GM19025 (cell line): ENCODE measurements at regions not wholly inside any gene's neighbourhood (a gene's known extent, or its start where the extent isn't known, plus 50 kb on each side); places are given as distances from the start of the nearest gene placed in this dataset.
"Not testable (repeated sequence)": the region's sequence is repeated elsewhere in the genome, so short reads cannot be mapped to it uniquely, and the experiment has no call there.

Experiments used
- ATAC-seq: cut with Tn5 transposase; IDR thresholded peaks from one replicate; pipeline ENCODE4 v1.9.1; 2021; ENCODE audit warnings: mild to moderate bottlenecking, low read depth, moderate library complexity; ENCODE audit not compliant: unreplicated experiment

- no peak for ATAC-seq
Observed at GRCh38 chr5:29642601-29643000, 1550.9 kb upstream of the CDH6 start.

GRCh38 chr5:29614206-29614605 lies 1579.3 kb upstream of the CDH6 start:
- ATAC-seq = no peak

DNA sequence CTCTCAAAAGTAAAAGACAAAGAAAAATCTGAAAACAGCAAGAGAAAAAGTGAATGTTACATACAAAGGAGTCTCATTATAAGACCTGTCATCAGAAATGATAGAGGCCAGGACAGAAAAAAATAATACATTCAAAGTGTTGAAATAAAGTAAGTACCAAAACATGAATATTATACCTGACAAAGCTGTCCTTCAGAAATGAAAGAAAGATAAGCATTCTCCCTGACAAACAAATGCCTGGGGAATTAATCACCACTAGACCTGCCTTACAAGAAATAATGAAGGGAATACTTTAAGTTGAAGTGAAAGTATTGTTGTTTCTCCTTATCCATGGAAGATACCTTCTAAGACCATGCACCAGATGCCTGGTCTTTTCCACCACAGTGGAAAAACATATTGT lies 1605.2 kb upstream of the CDH6 start:
- ATAC-seq = no peak

DNA sequence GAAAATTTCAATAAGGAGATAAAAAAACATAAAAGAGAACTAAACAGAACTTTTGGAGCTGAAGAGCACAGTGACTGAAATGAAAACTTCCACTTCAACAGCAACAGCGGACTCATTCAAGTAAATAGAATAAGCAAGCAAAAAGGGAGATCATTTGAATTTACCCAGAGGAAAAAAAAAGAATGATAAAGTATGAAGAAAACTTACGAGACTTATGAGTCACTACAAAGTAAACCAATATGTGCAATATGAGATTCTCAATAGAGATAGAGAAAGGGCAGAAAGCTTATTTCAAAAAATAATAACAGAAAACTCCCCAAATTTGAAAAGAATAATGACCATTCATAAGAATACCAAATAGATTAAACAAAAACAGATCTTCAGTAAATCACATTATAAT lies 1605.7 kb upstream of the CDH6 start:
- ATAC-seq = no peak

GRCh38 chr5:29568028-29568427 lies 1625.5 kb upstream of the CDH6 start:
- no peak for ATAC-seq

DNA sequence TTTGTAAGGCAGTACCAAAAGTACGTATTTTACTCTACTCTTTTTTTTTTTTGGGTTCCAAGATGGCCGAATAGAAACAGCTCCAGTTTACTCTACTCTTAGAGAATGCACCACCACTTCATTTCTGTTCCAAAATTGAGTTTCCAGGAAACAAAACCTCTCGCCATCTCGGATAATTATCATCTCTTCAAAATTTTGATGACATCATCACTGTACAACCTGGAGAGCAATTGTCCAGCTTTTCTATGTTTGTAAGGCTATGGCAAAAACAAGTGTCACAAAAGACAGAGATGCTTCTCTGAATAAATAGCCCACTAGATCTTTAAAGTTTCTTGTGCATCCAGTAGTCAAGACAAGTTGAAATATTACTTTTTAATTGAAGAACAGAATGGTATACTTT lies 1631.9 kb upstream of the CDH6 start:
- no peak for ATAC-seq

DNA sequence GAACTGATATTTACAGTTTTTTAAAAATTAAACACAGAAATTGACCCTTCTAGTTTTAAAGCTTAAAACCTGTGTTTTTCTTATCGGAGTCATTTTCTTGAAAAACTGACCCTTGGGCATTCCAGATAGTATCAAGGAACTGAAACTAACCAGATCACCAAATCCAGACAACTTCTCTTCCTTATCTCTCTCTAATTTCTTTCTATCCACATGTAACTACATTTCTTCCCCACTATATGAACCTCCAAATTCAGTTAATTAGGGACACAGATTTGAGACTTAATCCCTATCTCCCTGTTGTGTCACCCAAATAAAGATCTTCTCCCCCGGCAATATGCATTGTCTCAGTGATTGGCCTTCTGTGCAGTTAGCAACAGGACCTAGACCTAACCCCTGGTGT lies 1643.0 kb upstream of the CDH6 start:
- no peak for ATAC-seq

DNA sequence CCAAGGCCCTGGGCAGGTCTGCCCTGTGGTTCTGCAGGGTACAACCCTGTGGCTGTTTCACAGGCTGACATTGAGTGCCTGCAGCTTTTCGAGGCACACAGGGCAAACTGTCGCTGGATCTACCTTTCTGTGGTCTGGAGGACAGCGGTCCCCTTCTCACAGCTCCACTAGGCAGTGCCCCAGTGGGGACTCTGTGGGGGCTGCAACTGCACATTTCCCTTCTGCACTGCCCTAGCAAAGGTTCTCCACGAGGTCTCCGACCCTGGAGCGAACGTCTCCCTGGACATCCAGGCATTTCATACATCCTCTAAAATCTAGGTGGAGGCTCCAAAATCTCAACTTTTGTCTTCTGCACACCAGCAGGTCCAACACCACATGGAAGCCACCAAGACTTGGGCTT lies 1645.2 kb upstream of the CDH6 start:
- no peak for ATAC-seq

GRCh38 chr5:29547236-29547865 lies 1646.1 kb upstream of the CDH6 start:
- ATAC-seq = no peak

- no peak for ATAC-seq
Observed at GRCh38 chr5:29543501-29543900, 1650.0 kb upstream of the CDH6 start.

DNA sequence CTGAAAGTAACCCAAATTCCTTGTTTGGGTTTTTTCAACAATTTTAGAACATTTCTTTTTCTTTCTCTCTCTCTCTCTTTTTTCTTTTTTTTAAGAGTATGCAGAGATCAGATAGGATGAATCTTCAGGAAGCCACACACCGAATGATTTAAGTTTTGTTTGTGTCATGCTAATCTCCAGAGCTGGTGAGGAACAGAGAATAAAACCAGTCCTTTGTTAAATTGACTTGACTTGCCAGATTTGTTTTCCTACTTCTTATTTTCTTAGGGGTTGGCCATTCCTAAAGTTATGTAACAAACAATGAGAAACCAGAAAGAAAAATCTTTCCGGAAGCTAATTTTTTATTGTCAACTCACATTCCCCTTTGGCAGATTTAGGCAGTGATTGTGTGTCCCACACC lies 1669.3 kb upstream of the CDH6 start:
- ATAC-seq = no peak

- ATAC-seq = no peak
Observed at GRCh38 chr5:29518176-29518575, 1675.3 kb upstream of the CDH6 start.

- no peak for ATAC-seq
Observed at GRCh38 chr5:29516224-29516623, 1677.3 kb upstream of the CDH6 start.

GRCh38 chr5:29508131-29508530 lies 1685.4 kb upstream of the CDH6 start:
- no peak for ATAC-seq

GRCh38 chr5:29504411-29504810 lies 1689.1 kb upstream of the CDH6 start:
- ATAC-seq = no peak

- no peak for ATAC-seq
Observed at GRCh38 chr5:29498860-29499259, 1694.6 kb upstream of the CDH6 start.

DNA sequence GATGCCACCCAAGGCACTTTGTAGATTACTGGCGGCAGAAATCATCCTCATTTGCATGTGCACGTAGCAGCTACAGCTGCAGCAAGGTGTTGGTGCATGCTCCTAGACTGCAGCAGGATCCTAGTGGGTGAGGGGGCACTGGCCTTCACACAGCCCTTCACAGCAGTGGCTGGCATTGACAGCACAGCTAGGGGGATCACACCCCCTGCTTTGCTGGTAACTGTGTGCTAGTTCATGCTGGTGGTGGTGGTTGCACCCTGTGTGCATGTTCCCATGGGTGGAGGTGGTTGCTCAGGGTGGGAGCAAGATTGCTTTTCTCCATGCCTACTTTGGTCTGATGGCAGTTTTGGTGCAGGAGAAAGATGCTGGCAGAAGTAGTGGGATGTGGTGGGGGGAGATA lies 1695.1 kb upstream of the CDH6 start:
- ATAC-seq = no peak

DNA sequence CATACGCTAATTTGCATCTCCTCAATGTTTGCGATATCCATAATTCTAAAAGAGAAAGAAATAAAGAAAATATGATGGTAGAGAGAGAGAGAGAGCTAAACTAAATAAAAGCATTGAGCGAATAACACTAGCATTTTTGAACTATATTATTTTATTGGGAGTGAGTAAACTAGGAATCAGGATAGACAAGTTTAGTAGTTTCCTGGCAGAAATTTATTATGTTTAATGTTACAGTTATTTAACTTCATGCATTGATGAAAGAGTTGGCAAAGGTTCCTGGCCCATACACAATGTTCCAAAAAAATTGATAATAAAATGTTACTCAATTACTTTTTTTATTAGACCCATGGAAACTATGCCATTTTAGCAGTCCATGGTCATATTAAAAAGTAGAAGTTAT lies 1708.2 kb upstream of the CDH6 start:
- no peak for ATAC-seq

- ATAC-seq = no peak
Observed at GRCh38 chr5:29469581-29469980, 1723.9 kb upstream of the CDH6 start.

GRCh38 chr5:29462241-29462640 lies 1731.2 kb upstream of the CDH6 start:
- no peak for ATAC-seq

DNA sequence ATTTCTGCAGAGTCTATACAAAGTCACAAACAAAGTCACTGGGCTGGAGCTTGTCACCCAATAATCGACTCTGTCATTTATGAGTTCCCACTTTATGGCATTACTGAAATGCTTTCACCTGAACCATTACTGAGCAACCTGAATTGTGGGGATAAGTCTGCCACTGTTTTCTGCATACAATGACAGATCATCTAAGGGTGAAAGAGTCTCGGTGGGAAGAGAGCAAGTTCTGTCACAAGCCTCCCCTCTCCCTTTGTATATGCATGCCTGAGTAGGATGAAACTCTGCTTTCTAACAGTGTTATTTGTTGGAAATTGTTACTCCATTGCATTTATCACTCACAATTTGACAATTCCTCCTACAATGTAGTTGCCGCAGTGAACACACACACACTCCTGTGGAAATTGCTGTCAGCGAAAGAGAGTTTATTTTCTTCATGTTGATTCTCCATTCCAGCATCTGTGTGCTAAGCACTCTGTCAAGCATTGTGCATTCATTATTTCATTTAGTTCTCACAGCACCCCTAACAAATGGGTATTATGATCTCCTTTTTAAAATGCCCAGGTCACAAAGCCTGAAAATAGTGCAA lies 1732.4 kb upstream of the CDH6 start:
- ATAC-seq = no peak

DNA sequence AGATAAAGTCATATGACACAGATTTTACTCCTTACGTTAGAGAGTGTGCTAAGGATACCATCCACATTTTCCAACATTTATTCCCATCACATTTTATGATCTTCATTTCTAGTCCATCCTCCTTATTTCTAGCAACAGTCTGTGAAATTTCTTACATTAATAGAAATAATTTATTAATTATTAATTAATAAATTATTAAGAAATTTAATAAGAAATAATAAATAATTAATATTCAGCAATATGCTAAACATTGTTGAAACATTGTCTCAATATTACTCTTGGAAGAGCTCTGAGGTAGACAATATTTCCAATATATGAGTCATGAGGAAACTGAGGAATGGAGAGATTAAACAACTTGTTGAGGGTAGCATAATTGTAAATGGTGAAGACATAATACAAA lies 1742.5 kb upstream of the CDH6 start:
- ATAC-seq = not testable (repeated sequence)

- ATAC-seq = no peak
Observed at GRCh38 chr5:29414681-29415080, 1778.8 kb upstream of the CDH6 start.
